ENCODE measurements at regions not wholly inside any gene's neighbourhood (a gene's known extent, or its start where the extent isn't known, plus 50 kb on each side); places are given as distances from the start of the nearest gene placed in this dataset.

DNA sequence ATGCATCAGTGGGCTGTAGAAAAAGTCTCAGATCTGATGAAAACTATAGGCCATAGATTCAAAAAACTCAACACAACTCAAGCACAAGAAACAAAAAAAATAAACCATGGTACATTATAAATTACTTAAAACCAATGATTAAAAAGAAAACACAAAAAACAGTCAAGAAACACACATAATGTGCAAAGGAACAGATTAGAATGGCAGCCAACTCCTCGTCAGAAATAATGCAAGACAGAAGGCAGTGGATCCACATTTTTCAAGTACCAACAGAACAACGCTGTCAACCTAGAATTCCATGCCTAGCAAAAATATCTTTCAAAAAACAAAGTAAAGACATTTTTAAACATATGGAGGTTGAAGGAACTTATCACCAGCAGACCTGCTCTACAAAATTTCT, 69.7 kb downstream of the PSMB1 start:
- no peak for DNase-seq

DNA sequence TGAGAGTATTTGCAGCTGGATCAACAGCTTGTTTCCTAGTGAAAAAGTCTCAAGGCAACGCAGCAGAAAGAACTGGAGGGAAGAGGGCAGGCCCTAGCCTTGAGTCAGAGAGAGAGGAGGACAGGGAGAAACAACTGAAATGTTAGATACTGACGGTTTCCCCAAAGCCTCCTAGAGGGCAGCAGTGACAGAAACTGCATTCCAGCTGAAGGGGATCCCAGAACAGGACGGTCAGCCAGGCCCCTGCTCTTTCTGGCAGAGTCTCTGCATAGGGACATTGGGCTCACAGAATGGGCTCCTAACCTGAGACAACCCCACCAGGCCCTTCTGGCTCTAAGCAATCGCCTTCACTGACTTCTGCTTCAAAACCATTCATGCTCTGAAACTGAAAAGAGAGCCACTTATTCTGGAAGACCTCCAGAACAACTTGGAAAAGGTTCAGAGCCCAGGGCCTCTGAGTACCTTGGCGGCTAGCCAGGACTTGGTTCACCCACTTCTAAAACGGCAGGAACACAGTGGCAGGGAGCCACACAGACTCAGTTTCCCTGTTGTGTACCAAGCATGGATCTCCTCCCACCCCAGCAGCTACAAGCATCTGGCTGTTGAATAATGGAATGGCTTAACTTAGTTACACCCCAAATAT, 72.9 kb downstream of the PSMB1 start:
- peak in 14 of 58 donors; percentile 5 to 76 (median 21) for DNase-seq

DNA sequence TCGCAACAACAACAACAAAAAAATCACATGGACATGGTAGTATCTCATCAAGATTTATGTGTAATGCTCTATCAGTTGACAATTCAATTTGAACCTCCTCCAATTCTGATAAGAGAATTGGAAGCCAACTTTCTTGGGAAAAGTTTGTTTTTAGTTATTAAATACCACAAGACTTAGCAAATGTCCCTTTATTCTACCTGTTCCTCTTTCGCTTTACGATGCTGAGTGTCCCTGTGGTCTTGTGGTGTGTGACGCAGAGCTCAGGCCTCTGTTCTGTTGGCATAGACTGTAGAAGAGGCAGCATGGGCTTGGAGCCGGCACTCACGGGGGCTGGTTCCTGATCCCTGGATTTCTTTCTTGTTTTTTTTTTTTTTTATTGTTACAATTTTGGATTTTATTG, 76.7 kb downstream of the PSMB1 start:
- DNase-seq, result no peak

DNA sequence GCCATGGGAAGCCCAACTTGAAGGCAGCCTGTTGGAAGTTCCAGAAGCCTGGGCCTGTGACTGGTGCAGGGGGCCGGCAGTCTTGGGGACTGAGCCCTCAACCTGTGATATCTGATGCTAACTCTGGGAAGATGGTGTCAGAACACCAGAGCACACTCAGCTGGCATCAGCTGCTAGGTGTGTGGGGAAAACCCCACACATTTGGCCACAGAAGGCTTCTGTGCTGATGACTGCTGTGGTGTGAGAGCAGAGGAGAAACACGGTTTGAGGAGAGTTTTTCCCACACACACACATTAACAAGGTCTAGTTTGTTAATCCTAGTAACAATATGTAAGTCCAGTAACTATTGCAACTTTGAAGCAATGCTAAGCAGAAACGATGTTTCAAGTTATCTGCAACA, 78.0 kb downstream of the PSMB1 start:
- no peak for DNase-seq

DNA sequence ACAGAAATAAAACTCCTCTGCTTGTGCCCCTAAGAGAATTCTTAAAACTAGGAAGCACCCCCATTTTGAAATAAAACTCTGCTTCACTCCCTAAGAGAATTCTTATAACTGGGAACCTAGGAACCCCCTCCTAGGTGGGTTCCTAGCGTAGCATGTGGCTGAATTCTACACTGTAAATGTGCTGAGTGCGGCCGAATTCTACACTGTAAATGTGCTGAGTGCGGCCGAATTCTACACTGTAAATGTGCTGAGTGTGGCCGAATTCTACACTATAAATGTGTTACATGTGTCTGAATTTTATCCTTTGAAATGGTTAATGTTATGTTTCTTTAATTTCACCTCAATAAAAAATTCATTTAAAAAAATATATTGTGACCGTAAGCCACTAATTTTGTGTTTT, 79.3 kb downstream of the PSMB1 start:
- no peak for DNase-seq

DNA sequence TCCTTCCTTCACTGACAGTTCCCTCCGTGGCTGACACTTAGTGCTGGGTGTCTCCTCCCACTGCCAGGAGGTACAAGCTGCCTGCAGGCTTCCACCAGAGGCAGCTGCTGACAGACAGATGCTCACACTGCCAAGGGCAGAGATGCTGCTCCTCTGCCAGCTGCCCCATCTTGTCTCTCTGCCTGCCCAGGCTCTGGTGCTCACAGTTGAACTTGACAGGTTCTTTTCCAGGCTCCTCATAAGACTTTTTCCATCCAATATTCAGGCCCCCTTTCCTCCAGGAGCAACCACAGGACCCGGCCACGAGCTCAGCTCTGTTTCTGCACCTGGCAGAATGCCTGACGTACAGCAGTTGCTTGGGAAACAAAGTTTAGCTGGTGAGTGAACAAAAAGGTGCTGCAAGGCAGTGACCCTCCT, 79.8 kb downstream of the PSMB1 start:
- peak in 3 of 58 donors; percentile 8 to 37 (median 20) for DNase-seq

DNA sequence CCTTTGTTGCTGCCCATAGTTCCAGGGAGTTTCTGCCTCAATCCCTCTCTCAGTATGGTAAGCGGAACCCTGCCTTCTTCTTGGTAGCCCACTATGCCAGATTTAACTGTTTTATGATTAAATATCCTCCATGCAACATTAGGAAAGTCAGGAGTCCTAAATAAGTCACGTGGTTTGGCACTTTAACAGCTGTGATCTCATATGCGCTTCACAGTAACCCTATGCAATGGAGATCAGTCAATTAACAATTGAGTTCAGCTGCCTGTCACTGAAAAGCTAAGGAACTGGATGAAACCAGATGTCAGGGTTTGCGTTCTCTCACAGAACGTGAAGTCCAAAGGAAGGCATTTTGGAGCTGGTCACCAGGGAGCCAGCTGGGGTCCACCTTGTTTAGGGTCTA, 81.6 kb downstream of the PSMB1 start:
- no peak for DNase-seq

DNA sequence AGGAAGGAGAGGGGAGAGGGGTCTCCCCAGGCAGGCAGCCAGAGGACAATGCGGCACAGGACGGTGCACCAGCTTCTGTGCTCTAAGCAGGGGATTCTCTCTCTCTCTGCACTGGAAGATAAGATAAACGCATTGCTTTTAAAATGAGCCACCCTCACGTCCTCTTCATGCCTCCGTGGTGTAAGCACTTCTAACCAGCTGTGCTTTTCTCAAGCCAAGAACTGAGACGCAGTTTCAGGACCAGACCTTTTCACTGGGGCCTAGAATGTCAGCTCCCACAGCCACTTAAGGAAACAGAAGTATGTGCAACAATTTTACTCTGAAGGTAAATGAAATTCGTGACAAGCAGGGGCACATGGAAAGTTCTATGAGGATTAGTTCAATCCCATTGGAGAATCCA, 82.4 kb downstream of the PSMB1 start:
- DNase-seq, result no peak

DNA sequence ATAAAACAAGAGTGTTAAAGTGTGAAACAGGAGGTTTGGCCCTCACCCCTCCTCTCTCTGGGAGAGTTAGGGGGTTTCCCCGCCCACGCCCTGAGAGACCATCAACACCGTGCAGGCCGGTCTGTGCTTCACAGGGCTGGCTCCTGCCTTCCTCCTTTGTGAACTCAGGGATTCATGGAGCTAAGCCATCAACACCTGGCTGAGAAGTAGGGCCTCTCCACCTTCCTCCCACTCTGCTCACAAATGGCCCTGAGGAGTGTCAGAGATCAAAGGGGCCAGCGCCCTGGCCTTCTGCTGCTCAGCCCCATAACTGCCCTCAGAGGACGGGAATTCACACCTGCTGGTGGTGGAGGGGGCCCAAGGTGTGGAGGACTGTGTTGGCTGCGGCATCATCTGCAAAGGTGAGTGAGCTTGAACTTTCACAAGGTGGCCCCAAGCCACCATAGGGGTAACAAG, 88.6 kb downstream of the PSMB1 start:
- no peak for DNase-seq

DNA sequence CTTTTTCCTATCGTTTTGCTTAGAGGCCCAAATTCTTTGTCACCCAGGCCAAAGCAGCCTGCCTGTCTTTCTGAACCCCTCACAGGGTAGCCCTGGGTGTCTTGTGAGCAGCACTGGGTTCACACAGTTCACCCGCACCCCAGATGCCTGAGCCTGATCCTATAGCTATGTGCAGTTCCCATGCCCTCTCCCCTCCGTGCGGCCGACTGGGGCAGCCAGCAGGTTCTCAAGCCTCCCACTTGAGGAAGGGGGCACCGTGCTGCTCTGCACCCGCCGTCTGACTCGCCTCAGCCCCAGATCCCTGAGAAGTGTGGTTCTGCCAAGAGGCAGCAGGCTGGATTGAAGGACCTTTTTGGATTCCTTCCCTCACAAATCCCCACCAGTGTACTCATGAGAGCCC, 89.0 kb downstream of the PSMB1 start:
- no peak for DNase-seq

DNA sequence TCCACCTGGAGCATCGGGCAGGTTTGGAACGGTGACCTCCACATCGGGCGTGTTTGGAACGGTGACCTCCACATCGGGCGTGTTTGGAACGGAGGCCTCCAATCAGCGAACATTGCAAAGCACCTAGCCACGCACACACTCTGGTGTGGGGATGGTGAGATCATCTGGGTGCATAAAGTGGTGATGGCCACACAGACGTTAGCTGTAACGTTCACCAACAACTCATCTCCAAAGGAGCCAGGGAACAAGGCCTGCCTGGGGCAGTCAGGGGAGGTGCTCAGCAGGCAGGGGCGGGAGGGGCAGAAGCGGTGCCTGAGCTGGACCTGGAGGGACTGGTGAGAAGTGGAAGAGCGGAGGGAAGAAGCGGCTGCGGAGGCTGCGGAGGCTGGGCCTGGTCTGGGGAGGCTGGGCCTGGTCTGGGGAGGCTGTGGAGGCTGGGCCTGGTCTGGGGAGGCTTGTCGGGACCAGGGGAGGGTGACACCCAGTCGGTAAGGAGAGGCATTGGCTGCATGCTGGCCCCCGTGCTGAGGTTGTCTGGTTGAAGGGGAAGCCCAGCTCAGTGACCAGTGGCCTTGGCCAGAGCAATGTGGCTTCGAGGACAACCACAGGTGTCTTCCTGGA, 89.9 kb downstream of the PSMB1 start:
- DNase-seq, result no peak

DNA sequence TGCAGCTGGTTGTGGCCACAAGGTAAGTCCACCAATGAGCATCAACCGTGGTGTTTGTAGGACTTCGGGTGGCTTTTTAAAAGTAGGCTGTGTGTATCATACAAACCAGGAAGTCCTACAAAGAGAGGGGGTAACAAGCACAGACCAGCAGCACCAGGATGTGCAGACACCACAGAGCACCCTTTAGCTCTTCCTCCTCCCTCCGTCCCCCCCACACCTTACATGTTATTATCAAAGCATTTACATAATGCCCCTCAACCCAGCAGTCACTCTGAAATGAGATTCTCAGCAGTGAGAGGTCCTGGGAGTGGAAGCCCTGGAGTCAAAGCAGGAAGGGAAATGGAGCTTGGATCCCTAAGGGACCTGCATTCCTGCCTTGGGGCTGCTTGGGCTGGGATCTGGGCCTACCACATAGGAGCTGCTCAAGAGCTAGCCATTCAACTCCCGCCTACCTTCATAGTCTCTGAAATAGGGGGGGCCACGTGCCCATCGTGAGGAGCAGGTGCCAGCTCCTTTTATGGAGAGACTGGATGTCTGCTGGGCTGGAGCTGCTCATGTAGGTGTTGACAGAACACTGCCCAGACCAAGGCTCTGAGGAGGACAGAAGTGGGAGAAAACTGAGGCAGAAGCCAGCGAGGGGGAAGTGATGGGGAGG, 90.6 kb downstream of the PSMB1 start:
- no peak for DNase-seq

DNA sequence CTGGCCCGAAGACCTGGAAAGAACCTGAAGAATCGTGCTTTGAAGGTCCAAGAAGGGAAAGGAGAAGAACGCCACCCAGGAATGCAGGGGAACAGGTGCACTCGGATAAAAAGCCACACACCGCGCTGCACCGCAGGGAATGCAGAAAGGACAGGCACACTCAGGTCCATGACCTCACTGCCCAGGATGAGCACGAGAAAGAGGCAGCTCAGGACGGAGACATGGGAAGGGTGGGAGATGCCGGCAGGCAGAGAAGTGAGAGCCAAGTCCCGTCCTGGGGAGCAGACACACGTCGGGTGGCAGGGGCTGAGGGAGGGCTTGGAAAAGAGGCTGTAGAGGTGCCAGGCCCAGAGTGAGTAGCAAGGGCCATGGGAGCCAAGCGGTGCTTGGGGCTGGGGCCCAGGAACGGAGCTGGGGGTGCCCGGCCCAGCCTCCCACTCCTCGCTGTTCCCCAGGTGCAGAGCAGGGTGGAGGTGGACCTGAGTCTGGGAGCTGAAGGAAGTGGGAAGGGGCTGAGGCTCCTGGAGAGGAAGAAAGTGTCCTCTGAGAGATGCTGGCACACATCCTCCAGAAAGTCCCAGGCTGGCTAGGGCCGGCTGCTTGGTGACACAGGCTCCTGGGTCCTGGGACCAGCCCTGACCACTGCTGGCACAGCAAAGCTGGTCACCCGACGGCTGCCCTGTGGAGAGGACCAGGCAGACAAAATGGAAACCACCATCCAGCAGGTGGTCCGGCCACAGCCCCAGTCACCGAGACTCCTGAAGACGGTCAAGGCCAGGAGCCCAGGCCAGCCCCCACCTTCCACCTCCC, 91.3 kb downstream of the PSMB1 start:
- DNase-seq, result no peak

DNA sequence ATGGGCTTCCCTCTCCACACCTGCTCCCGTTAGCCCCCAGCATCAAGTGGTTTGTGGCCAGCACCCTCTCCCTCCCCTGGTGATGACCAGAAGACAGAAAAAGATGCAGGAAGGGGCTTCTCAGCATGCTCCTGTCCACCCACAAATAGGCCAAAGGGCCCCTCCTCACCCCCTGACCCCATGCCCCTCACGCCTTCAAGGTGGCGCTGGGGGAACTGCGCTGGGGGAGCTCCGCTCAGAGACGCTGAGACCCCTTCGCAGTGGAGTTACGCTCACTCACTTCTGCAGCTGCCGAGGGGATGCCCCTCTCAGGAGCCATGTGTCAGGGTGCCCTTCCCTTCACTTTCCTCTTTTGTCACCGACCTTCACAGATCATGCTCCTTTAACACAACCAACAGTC, 92.0 kb downstream of the PSMB1 start:
- DNase-seq, result no peak

DNA sequence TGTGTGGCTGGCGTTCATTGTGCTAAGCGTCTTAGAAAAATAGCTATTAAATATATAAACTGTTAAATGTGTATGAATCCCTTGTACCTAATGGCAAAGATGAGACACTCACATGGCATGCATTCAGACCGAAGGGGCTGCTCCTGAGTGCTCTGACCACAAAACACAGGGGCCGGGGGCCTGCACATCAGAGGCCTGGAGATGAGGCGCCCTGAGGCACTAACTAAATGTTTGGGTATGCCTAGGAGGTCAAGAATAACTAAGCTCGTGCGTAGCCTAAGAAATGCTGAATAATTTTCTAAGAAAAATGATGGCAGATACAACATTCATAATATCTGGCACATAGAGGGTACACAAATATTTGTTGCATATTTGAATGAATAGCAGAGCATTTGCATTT, 92.5 kb downstream of the PSMB1 start:
- no peak for DNase-seq

DNA sequence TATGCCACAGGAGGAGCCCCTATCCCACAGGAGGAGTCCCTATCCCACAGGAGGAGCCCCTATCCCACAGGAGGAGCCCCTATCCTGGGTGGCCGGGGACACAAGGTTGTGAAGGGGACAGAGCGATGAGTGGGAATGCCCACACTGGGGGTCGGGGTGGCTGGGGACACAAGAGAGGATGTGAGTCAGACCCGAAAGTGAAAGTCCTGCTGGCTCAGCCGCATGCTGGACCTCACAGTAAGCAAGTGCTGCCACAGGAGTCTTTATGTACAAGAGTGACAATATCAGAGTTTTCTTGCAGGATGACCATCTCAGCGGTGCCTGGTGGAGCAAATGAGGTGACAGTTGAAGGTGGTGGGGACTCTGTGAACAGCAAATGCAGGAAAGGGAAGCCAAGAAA, 93.7 kb downstream of the PSMB1 start:
- no peak for DNase-seq

DNA sequence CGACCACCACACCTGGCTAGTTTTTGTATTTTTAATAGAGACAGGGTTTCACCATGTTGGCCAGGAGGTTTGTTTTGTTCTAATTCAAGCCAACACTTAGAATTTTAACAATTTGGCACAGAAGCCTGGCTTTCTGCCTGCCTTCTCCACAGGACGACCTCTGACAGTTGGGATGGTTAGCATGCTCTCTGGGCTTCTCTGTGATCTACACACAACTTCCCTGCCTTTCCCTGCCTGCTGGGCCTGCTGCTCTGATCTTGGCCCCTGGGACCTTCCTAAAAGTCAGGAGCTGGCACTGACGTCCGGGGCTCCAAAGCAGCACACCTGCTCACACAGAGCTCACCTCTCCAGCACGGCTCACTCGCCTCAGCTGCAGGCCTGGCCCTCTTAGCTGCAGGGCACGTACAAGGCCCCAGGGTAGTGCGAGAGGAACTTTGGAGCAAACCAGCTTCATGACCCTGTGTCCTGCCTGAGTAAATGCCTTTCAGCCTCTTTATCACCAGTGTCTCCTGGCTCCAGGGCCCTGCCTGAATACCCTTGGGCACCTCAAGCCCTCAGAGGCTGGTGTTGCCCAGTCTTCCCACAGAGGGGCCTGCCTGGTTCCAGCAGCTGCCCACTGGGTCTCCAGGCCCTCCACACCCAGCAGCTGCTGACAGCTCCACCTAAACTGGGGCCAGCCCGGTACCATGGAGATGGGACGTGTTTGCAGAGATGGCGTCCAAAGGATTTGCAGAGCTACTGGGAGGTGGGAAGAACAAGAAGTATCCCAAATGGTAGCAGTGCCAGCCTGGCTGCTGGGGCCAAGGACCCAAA, 96.0 kb downstream of the PSMB1 start:
- DNase-seq, result no peak

Measured in anterior cingulate cortex (tissue), 58 donors.